A549 (cell line): ENCODE measurements at regions not wholly inside any gene's neighbourhood (a gene's known extent, or its start where the extent isn't known, plus 50 kb on each side); places are given as distances from the start of the nearest gene placed in this dataset.

Experiments used
- ATAC-seq, 2 experiments: fragments of 200-7000 bp in 1 of 2; fragments of >200 bp in 1 of 2; cut with Nextera tagmentation in 1 of 2; cut with Tn5 transposase in 1 of 2; 3 replicates each; pipeline versions ENCODE4 v1.8.0 to v1.9.1; 2018 to 2020; ENCODE audit warnings: mild to moderate bottlenecking in 1 of 2, moderate library complexity in 1 of 2
- CTCF ChIA-PET: fragments of 300-600 bp; sonication (Branson Sonifier 250); formaldehyde crosslinking; extraction: SDS; loops from one replicate; lab custom pipeline; 2021; ENCODE audit warnings: antibody characterized with exemption, inconsistent platforms; lab: Yijun Ruan, JAX
- POLR2A ChIA-PET: fragments of 350-600 bp; formaldehyde crosslinking; extraction: SDS; loops from one replicate; lab custom pipeline; 2021; ENCODE audit warnings: antibody characterized with exemption, inconsistent platforms; lab: Yijun Ruan, JAX
- DNase-seq, 2 experiments: peaks; one replicate each; pipeline versions ENCODE4 v3.0.0 to v3.0.0-alpha.2; 2011 to 2016; ENCODE audit warnings: low read depth in 1 of 2, low spot score in 1 of 2
- FAIRE-seq: peaks from 2 replicates; lab custom pipeline; 2011; peaks lifted over from hg19 to GRCh38; lab: Jason Lieb, UNC
- H3K27ac ChIP-seq, 2 experiments: fragments of >200 bp; sonication (Bioruptor Twin); formaldehyde crosslinking; 3 replicates each; pipeline ENCODE4 v1.5.1; 2016 to 2017
- H3K4me1 ChIP-seq: fragments of >200 bp; sonication (Bioruptor Twin); formaldehyde crosslinking; 3 replicates; pipeline ENCODE4 v1.6.1; 2016
- H3K4me2 ChIP-seq: fragments of >200 bp; sonication (Bioruptor Twin); formaldehyde crosslinking; 3 replicates; pipeline ENCODE4 v1.6.1; 2016
- H3K4me3 ChIP-seq: fragments of >200 bp; sonication (Bioruptor Twin); formaldehyde crosslinking; 3 replicates; pipeline ENCODE4 v1.5.1; 2016
- H3K9me3 ChIP-seq: fragments of >200 bp; sonication (Bioruptor Twin); formaldehyde crosslinking; 3 replicates; pipeline ENCODE4 v1.6.1; 2016
- BHLHE40 ChIP-seq: IDR thresholded peaks from 2 replicates; pipeline ENCODE4 v1.6.1; 2012; ENCODE audit warnings: low read depth, low read length, inconsistent platforms
- CBX2 ChIP-seq: fragments of 200-600 bp; sonication (generic); IDR thresholded peaks from 2 replicates; pipeline ENCODE4 v1.6.1; 2016; ENCODE audit warnings: low read depth, mild to moderate bottlenecking, borderline replicate concordance
- CEBPB ChIP-seq, 2 experiments: fragments of >200 bp in 1 of 2; sonication (Bioruptor Twin) in 1 of 2; formaldehyde crosslinking in 1 of 2; IDR thresholded peaks; 2 replicates each; pipeline ENCODE4 v1.6.1; 2012 to 2016
- CHD2 ChIP-seq: fragments of 150-350 bp; IDR thresholded peaks from 2 replicates; pipeline ENCODE4 v1.6.1; 2014; ENCODE audit warnings: low read length; ENCODE audit not compliant: partially characterized antibody
- FOSL2 ChIP-seq, 2 experiments: fragments of 450-650 bp in 1 of 2; fragments of >200 bp in 1 of 2; sonication (Bioruptor Twin) in 1 of 2; formaldehyde crosslinking; IDR thresholded peaks; 2 replicates each; pipeline versions ENCODE4 v1.5.0 to v1.6.1; 2016 to 2020; ENCODE audit warnings: mild to moderate bottlenecking in 1 of 2, moderate library complexity in 1 of 2
- FOXS1 ChIP-seq: fragments of 250-450 bp; sonication (Bioruptor Pico); IDR thresholded peaks from 2 replicates; pipeline ENCODE4 v1.5.0; 2020; ENCODE audit warnings: mild to moderate bottlenecking, moderate library complexity
- HOXB5 ChIP-seq: fragments of 250-450 bp; sonication (Bioruptor Pico); IDR thresholded peaks from 2 replicates; pipeline ENCODE4 v1.5.0; 2020; ENCODE audit warnings: mild to moderate bottlenecking, moderate library complexity
- NFE2L2 ChIP-seq: fragments of 150-350 bp; conservative IDR thresholded peaks from 2 replicates; pipeline ENCODE4 v1.6.1; 2014; ENCODE audit warnings: low read length
- POLR2AphosphoS2 ChIP-seq: conservative IDR thresholded peaks from 2 replicates; pipeline ENCODE4 v1.6.1; 2012; ENCODE audit warnings: low read length, improper control_type of control experiment, inconsistent platforms
- RAD21 ChIP-seq, 2 experiments: fragments of >200 bp in 1 of 2; sonication (Bioruptor Twin) in 1 of 2; formaldehyde crosslinking in 1 of 2; IDR thresholded peaks in 1 of 2; conservative IDR thresholded peaks in 1 of 2; 2 replicates in 1 of 2; 3 replicates in 1 of 2; pipeline ENCODE4 v1.6.1; 2012 to 2018; ENCODE audit warnings: inconsistent platforms in 1 of 2
- RNF2 ChIP-seq: fragments of 200-600 bp; sonication (generic); IDR thresholded peaks from 2 replicates; pipeline ENCODE4 v1.6.1; 2016; ENCODE audit warnings: low read depth, mild to moderate bottlenecking, antibody characterized with exemption, moderate library complexity, borderline replicate concordance
- SREBF2 ChIP-seq: fragments of 450-650 bp; IDR thresholded peaks from 2 replicates; pipeline ENCODE4 v1.6.1; 2014; ENCODE audit warnings: mild to moderate bottlenecking, moderate library complexity
- ZSCAN20 ChIP-seq: fragments of 250-450 bp; sonication (Bioruptor Pico); IDR thresholded peaks from 2 replicates; pipeline ENCODE4 v1.8.0; 2022; ENCODE audit warnings: mild to moderate bottlenecking, moderate library complexity
- WGBS: methylation state at CpG from one replicate; pipeline ENCODE4 v1.1.6; 2017; ENCODE audit errors: missing lambda C conversion rate; 5-methylcytosine and 5-hydroxymethylcytosine counted together
- TF ChIP-seq, protein P1 (sequence below): fragments of 250-450 bp; sonication (Bioruptor Pico); IDR thresholded peaks from 2 replicates; pipeline ENCODE4 v1.5.0; 2020; ENCODE audit warnings: low read depth, mild to moderate bottlenecking, moderate library complexity
- TF ChIP-seq, protein P2 (sequence below): fragments of 200-600 bp; sonication (generic); IDR thresholded peaks from 2 replicates; pipeline ENCODE4 v1.6.1; 2016; ENCODE audit warnings: antibody characterized with exemption, mild to moderate bottlenecking, moderate library complexity
- TF ChIP-seq, protein P3 (sequence below): IDR thresholded peaks from 2 replicates; pipeline ENCODE4 v1.6.1; 2012
- TF ChIP-seq, protein P4 (sequence below): fragments of 450-650 bp; IDR thresholded peaks from 2 replicates; pipeline ENCODE4 v1.6.1; 2014; ENCODE audit warnings: antibody characterized with exemption

DNA sequence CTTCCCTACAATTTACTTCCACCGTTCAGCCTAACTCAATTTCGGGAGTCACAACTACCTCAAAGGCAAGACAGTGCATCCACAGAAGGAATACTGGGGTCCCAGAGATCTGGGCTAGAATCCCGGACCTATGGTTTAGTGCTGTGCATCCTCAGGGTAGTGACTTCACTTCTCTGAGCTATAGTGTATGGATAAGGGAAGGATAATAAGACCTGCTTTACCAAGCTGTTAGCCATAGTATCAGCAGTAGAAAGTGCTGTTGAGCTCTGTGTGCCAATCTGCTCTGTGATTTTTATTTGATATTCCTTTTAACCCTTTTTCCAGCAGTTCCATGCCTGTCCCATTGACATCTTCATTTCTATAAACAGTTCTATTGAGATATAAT is 1044.3 kb downstream of the BCL11B start:
- CTCF ChIA-PET: no interaction called here
- WGBS: 3% methylated on average over 3 of the region's 3 CpGs
- TF ChIP-seq NFE2L2 (no peak), RNF2 (no peak), ZSCAN20 (CRISPR knock-in tag) (no peak), RAD21 (conservative IDR thresholded peaks at IDR 0.05 in 1 of 2, IDR thresholded peaks at IDR 0.05 in 1 of 2) (no peak), BHLHE40 (no peak)
- TF ChIP-seq, protein P1, sequence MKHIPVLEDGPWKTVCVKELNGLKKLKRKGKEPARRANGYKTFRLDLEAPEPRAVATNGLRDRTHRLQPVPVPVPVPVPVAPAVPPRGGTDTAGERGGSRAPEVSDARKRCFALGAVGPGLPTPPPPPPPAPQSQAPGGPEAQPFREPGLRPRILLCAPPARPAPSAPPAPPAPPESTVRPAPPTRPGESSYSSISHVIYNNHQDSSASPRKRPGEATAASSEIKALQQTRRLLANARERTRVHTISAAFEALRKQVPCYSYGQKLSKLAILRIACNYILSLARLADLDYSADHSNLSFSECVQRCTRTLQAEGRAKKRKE: no peak
- TF ChIP-seq, protein P2, sequence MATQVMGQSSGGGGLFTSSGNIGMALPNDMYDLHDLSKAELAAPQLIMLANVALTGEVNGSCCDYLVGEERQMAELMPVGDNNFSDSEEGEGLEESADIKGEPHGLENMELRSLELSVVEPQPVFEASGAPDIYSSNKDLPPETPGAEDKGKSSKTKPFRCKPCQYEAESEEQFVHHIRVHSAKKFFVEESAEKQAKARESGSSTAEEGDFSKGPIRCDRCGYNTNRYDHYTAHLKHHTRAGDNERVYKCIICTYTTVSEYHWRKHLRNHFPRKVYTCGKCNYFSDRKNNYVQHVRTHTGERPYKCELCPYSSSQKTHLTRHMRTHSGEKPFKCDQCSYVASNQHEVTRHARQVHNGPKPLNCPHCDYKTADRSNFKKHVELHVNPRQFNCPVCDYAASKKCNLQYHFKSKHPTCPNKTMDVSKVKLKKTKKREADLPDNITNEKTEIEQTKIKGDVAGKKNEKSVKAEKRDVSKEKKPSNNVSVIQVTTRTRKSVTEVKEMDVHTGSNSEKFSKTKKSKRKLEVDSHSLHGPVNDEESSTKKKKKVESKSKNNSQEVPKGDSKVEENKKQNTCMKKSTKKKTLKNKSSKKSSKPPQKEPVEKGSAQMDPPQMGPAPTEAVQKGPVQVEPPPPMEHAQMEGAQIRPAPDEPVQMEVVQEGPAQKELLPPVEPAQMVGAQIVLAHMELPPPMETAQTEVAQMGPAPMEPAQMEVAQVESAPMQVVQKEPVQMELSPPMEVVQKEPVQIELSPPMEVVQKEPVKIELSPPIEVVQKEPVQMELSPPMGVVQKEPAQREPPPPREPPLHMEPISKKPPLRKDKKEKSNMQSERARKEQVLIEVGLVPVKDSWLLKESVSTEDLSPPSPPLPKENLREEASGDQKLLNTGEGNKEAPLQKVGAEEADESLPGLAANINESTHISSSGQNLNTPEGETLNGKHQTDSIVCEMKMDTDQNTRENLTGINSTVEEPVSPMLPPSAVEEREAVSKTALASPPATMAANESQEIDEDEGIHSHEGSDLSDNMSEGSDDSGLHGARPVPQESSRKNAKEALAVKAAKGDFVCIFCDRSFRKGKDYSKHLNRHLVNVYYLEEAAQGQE: no peak
- TF ChIP-seq, protein P3, sequence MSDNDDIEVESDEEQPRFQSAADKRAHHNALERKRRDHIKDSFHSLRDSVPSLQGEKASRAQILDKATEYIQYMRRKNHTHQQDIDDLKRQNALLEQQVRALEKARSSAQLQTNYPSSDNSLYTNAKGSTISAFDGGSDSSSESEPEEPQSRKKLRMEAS: no peak
- TF ChIP-seq, all 56 proteins: peak for 0
- no peaks in the 10 kb centered on the region for H3K4me1 ChIP-seq
- POLR2A ChIA-PET: no interaction called here
- no peak overlapping the region for H3K27ac ChIP-seq
- DNase-seq (no peak), ATAC-seq (no peak), FAIRE-seq (no peak)
- no peaks in the 10 kb centered on the region for H3K9me3 ChIP-seq
- no peak overlapping the region for H3K4me3 ChIP-seq
- no peak overlapping the region for H3K4me2 ChIP-seq

DNA sequence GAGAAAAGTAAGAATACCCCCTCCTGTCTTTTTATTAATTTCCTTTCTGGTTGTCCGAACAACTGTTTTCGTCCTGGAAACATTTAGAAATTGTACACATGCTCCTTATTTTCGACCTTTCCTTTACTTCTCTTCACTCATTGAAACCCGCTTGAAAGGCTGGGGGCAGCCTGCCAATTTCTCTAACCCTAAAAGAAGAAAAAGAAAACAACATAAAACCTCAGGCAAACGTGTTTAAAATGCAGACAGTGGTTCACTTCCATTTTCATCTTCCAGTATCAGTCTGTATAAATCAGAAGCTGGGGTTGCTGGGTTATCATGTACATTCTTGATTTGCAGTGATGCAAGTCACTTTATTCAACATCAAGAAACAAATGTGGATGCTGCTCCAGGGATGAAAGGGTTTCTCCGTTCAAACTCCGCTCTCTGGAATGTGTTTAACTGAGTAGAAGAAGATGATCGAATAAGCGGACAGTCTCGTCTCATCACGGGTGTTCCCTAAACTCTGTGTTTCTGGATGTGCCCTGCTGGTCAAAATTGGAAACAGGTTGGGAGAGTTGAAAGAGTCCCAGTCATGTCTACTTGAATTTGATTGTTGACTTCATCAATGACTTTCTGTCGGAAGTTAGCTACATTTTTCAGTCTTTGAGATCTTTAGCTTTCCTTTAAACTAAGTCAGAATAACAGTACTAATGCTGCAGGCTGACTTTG is 1042.2 kb downstream of the BCL11B start:
- ChIA-PET POLR2A (no interaction called here), CTCF (no interaction called here)
- 46% methylated on average over 12 of the region's 12 CpGs for WGBS
- no peaks in the 10 kb centered on the region for H3K4me1 ChIP-seq
- DNase-seq (no peak), FAIRE-seq (no peak), ATAC-seq (no peak)
- TF ChIP-seq HOXB5 (CRISPR knock-in tag): no peak
- TF ChIP-seq CHD2: no peak
- no peak for TF ChIP-seq FOSL2 (IDR thresholded peaks at IDR 0.05)
- no peak for TF ChIP-seq FOSL2 (CRISPR knock-in tag; IDR thresholded peaks at IDR 0.05)
- no peak for TF ChIP-seq CBX2
- TF ChIP-seq POLR2AphosphoS2: no peak
- no peak overlapping the region for H3K4me3 ChIP-seq
- no peak overlapping the region for H3K27ac ChIP-seq
- H3K9me3 ChIP-seq: no peaks in the 10 kb centered on the region
- no peak overlapping the region for H3K4me2 ChIP-seq

DNA sequence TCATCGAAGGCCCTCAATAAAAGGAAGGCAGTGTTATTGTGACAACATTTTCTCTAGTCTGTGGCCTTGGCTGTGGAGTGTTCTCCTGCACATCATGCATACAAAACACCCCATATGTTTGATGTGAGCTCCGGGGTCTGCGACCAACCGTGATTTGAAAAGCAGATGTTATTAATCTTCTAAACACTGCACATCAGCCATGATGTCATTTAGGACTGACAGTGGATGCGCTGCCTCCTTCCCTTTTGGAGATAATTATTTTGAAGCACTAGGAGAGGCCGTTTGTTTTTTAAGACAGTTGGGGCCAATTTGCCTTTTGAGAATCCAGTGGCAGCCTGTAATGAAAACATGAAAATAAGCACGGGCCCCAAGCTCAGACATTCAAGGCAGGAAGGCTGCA is 1041.6 kb downstream of the BCL11B start:
- CTCF ChIA-PET: no interaction called here

More for the DNA sequence above, 1041.6 kb downstream of the BCL11B start:
- POLR2A ChIA-PET: no interaction called here
- no peak overlapping the region for H3K27ac ChIP-seq
- WGBS: 29% methylated on average over 7 of the region's 7 CpGs
- H3K9me3 ChIP-seq: no peaks in the 10 kb centered on the region
- no peak for DNase-seq
- TF ChIP-seq CEBPB (IDR thresholded peaks at IDR 0.05) (no peak), FOXS1 (CRISPR knock-in tag) (no peak), ZSCAN20 (CRISPR knock-in tag) (no peak), SREBF2 (no peak)
- TF ChIP-seq, protein P4, sequence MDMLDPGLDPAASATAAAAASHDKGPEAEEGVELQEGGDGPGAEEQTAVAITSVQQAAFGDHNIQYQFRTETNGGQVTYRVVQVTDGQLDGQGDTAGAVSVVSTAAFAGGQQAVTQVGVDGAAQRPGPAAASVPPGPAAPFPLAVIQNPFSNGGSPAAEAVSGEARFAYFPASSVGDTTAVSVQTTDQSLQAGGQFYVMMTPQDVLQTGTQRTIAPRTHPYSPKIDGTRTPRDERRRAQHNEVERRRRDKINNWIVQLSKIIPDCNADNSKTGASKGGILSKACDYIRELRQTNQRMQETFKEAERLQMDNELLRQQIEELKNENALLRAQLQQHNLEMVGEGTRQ: no peak
- no peaks in the 10 kb centered on the region for H3K4me1 ChIP-seq
- no peak for FAIRE-seq
- H3K4me2 ChIP-seq: no peak overlapping the region
- no peak overlapping the region for H3K4me3 ChIP-seq
- no peak for ATAC-seq
